Skeletal muscle satellite cell (primary cell): ENCODE measurements at regions not wholly inside any gene's neighbourhood (a gene's known extent, or its start where the extent isn't known, plus 50 kb on each side); places are given as distances from the start of the nearest gene placed in this dataset.
"Not testable (repeated sequence)": the region's sequence is repeated elsewhere in the genome, so short reads cannot be mapped to it uniquely, and the experiment has no call there.

Source experiments
- H3K27me3 ChIP-seq: 2 replicates; pipeline ENCODE4 v1.7.0; 2013; ENCODE audit warnings: low read length; ENCODE audit not compliant: control insufficient read depth, insufficient read depth
- H3K36me3 ChIP-seq: 2 replicates; pipeline ENCODE4 v1.7.0; 2013; ENCODE audit warnings: mild to moderate bottlenecking, control low read depth, low read length; ENCODE audit not compliant: insufficient read depth
- H3K4me1 ChIP-seq: 2 replicates; pipeline ENCODE4 v1.7.0; 2013; ENCODE audit warnings: low read length; ENCODE audit not compliant: control insufficient read depth, insufficient read depth
- H3K4me2 ChIP-seq: 2 replicates; pipeline ENCODE4 v1.7.0; 2013; ENCODE audit warnings: mild to moderate bottlenecking, low read length
- H3K4me3 ChIP-seq: 2 replicates; pipeline ENCODE4 v1.7.0; 2013; ENCODE audit warnings: low read length
- H3K9ac ChIP-seq: 2 replicates; pipeline ENCODE4 v1.7.0; 2013; ENCODE audit warnings: mild to moderate bottlenecking, low read depth, low read length, moderate library complexity
- H3K9me3 ChIP-seq: replicated peaks from 2 replicates; pipeline ENCODE4 v1.7.0; 2013; ENCODE audit warnings: mild to moderate bottlenecking, control low read depth, low read length

DNA sequence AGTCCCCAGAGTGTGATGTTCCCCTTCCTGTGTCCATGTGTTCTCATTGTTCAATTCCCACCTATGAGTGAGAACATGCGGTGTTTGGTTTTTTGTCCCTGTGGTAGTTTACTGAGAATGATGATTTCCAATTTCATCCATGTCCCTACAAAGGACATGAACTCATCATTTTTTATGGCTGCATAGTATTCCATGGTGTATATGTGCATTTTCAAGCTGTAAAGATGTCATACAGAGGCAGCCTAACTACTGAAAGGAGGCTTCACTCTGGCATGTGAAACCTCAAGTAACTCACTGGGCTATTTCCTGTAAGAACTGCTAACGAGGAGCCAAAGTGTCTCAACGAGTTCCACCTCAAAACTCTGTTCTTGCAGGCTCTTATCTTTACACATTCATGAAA lies 113.8 kb upstream of the FAT1 start:
- H3K27me3 ChIP-seq, H3K36me3 ChIP-seq, H3K9me3 ChIP-seq, H3K4me3 ChIP-seq, H3K4me2 ChIP-seq, H3K9ac ChIP-seq: not testable (repeated sequence)
- peaks cover 23% of the 10 kb centered on the region for H3K4me1 ChIP-seq

- Histone ChIP-seq H3K9ac (no peak overlapping the region), H3K9me3 (no peaks in the 10 kb centered on the region), H3K27me3 (no peaks in the 10 kb centered on the region), H3K4me2 (no peak overlapping the region), H3K4me1 (peaks cover 23% of the 10 kb centered on the region), H3K4me3 (no peak overlapping the region), H3K36me3 (no peaks in the 10 kb centered on the region)
These were observed 114.6 kb upstream of the FAT1 start for GRCh38 chr4:186838295-186838694.

DNA sequence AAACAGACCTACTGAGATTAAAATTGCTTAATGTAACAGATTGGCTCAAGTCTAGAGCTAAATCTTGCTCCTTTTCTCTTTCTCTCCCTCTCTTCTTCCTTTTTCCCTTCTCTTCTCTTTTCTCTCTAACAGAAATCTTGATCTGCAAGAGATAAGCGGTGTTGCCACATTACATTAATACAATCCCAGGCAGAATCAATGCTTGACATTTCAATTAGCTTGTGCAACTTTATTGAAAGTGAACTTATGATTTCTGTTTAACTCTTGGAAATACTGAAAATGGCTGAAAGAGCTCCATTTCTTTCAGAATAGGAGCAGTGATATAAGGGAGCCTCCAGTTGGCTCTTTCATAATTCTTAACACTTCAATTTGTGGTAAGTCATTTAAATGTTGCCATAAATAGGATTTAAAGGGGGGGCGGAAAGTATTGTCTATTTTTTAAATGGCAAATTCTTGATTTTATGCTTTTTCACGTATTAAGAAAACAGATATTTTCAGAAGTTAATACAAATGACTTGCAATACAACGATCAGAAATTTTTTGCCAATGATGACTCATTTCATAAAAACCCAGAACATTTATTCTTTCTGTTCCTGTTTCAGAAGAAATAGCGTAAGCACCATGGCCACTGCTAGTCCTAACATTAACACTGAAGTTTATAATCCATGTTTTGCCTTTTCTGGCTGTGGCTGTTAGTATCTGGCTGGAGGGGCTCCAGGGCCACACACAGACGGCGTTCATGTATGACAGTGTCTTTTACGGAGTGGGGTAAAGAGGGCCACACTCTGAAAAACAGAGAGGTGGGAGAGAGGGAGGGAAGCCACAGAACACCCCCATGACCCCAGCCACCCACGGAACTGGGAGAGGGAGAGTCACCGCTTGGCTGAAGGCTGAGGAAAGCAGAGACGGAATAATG lies 115.7 kb upstream of the FAT1 start:
- Histone ChIP-seq H3K9ac (peak overlapping the region; percentile 92), H3K36me3 (no peaks in the 10 kb centered on the region), H3K27me3 (no peaks in the 10 kb centered on the region), H3K4me2 (peak overlapping the region; percentile 89), H3K9me3 (no peaks in the 10 kb centered on the region), H3K4me1 (peaks cover 33% of the 10 kb centered on the region), H3K4me3 (peak overlapping the region; percentile 64)

DNA sequence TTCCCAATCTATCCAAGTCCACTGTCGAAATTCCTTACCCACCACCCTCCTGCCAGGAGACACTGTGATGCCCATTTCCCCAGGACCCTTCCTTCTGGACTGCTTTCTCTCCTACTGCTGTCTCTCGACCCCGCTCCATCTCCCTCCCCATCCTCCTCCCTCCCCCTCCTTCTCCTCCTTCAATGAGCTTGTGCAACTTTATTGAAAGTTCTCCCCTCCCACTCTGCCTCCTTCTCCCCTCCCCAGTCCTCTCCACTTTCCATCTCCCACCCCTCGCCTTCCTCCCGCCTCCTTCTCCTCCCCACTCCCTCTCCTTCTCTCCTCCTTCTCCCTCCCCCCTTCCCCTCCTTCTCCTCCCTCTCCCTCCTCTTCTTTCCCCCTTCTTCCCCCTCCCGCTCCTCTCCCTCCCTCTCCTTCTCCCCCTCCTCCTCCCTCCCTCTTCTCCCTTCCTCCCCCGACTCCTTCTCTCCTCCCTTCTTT lies 116.6 kb upstream of the FAT1 start:
- Histone ChIP-seq H3K4me3 (peak overlapping the region; percentile 64), H3K27me3 (no peaks in the 10 kb centered on the region)

GRCh38 chr4:186840771-186841301 lies 117.2 kb upstream of the FAT1 start:
- no peak overlapping the region for H3K9ac ChIP-seq
- no peaks in the 10 kb centered on the region for H3K36me3 ChIP-seq
- peaks cover 46% of the 10 kb centered on the region for H3K4me1 ChIP-seq
- H3K4me2 ChIP-seq = no peak overlapping the region
- H3K9me3 ChIP-seq = no peaks in the 10 kb centered on the region
- H3K27me3 ChIP-seq = no peaks in the 10 kb centered on the region
- no peak overlapping the region for H3K4me3 ChIP-seq

More for the DNA sequence above, 116.6 kb upstream of the FAT1 start:
- H3K36me3 ChIP-seq = no peaks in the 10 kb centered on the region
- peak overlapping the region; percentile 92 for H3K9ac ChIP-seq
- no peaks in the 10 kb centered on the region for H3K9me3 ChIP-seq
- peaks cover 42% of the 10 kb centered on the region for H3K4me1 ChIP-seq
- peak overlapping the region; percentile 89 for H3K4me2 ChIP-seq

- Histone ChIP-seq H3K4me2 (peak overlapping the region; percentile 76), H3K4me1 (peaks cover 49% of the 10 kb centered on the region), H3K9ac (peak overlapping the region; percentile 81), H3K9me3 (no peaks in the 10 kb centered on the region), H3K4me3 (peak overlapping the region; percentile 50), H3K36me3 (no peaks in the 10 kb centered on the region), H3K27me3 (no peaks in the 10 kb centered on the region)
These were observed 120.5 kb upstream of the FAT1 start for GRCh38 chr4:186844059-186844681.

DNA sequence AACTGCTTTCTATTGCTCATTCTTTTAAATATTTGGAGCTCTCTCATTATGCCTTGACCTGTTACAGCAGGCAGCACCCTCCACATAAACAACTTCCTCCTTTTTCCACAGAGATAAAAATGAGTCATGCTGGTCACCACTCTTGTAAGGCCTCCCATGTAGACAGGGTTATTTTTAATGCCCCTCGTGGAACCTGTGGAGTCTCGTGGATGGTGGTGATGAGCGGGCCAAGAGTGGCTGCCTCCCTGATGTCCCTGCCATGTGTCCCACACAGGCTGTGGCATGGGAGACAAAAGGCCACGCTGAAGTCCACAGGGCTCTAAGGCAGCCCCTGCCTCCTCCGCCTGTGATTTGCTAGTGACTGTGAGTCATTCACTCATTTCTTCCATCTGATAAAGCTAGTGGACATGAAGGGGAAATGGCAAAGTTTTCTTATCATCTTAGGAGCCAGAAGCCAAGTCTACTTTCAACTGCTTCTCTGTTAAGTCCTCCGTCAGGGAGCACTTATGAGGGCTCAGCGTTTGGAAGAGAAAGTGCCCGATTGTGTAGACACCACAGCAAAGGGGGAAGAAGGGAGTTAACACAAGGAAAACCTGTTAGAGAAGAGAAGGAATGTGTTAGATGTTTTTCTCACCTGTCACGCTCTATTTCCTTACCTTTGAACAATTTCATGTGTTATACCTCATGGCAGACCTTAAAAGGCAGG lies 121.6 kb upstream of the FAT1 start:
- peaks cover 38% of the 10 kb centered on the region for H3K4me1 ChIP-seq
- peak overlapping the region; percentile 81 for H3K9ac ChIP-seq
- H3K4me2 ChIP-seq = peak overlapping the region; percentile 76
- no peaks in the 10 kb centered on the region for H3K27me3 ChIP-seq
- no peaks in the 10 kb centered on the region for H3K36me3 ChIP-seq
- no peaks in the 10 kb centered on the region for H3K9me3 ChIP-seq
- peak overlapping the region; percentile 7 for H3K4me3 ChIP-seq

DNA sequence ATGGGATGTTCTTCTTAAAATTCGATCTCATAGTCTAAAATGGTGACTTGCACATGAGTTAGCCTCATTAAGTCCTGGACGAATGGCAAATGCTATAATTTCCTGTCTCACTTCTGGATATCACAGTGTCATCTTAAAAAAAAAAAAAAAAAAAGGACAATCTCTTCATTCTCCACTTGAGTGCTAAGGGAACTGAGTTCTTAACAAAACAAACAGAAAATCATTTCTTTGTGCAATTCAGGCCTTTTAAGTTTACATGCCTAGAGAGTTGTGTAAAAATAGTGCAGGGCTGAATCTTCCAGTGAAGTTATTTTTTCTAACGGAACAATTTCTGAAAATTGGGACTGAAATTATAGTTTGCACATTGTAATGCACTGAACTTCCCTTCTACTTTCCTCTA lies 122.8 kb upstream of the FAT1 start:
- Histone ChIP-seq H3K9ac (no peak overlapping the region), H3K4me3 (no peak overlapping the region), H3K27me3 (no peaks in the 10 kb centered on the region), H3K4me1 (peaks cover 31% of the 10 kb centered on the region), H3K36me3 (no peaks in the 10 kb centered on the region), H3K4me2 (no peak overlapping the region), H3K9me3 (no peaks in the 10 kb centered on the region)

DNA sequence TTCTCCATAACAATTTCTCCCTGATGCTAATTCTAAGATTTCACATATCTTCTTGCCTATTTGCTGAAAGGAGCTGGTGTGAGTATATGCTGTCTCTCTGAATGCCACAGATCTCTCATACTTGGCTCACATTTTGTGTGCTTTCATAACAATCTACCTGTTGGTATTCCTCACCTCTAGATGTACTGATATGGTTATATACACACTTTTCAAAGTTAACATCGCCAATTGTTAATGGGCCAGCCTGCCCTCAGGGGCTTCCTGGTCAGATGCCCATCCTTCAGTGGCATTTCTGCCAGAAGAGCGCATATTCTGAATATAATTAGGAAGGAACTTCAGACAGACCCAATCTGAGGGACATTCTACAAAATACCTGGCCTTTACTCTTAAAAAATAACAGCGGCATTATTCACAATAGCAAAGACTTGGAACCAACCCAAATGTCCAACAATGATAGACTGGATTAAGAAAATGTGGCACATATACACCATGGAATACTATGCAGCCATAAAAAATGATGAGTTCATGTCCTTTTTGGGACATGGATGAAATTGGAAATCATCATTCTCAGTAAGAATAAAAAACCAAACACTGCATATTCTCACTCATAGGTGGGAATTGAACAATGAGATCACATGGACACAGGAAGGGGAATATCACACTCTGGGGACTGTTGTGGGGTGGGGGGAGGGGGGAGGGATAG lies 123.9 kb upstream of the FAT1 start:
- not testable (repeated sequence) for H3K27me3 ChIP-seq, H3K4me3 ChIP-seq, H3K4me2 ChIP-seq, H3K9me3 ChIP-seq, H3K36me3 ChIP-seq, H3K9ac ChIP-seq
- peaks cover 31% of the 10 kb centered on the region for H3K4me1 ChIP-seq

- Histone ChIP-seq H3K9ac (no peak overlapping the region), H3K4me1 (peaks cover 30% of the 10 kb centered on the region)
These were observed 124.8 kb upstream of the FAT1 start for GRCh38 chr4:186848437-186848836.

More at GRCh38 chr4:186848437-186848836, 124.8 kb upstream of the FAT1 start:
- Histone ChIP-seq H3K36me3 (no peaks in the 10 kb centered on the region), H3K9me3 (no peaks in the 10 kb centered on the region), H3K27me3 (no peaks in the 10 kb centered on the region), H3K4me2 (no peak overlapping the region), H3K4me3 (no peak overlapping the region)
